ENCODE measurements at regions not wholly inside any gene's neighbourhood (a gene's known extent, or its start where the extent isn't known, plus 50 kb on each side); places are given as distances from the start of the nearest gene placed in this dataset.

- TF ChIP-seq POLR2A (IDR thresholded peaks at IDR 0.05; ENCODE audit: low read length) (no peak), FOSB (CRISPR knock-in tag; IDR thresholded peaks at IDR 0.05) (no peak), RAD21 (conservative IDR thresholded peaks at IDR 0.05 in 1 of 2, IDR thresholded peaks at IDR 0.05 in 1 of 2) (no peak)
Observed at GRCh38 chr7:81882086-81882485, 112.2 kb upstream of the HGF start.

Data from A549 (cell line).